ENCODE measurements at regions not wholly inside any gene's neighbourhood (a gene's known extent, or its start where the extent isn't known, plus 50 kb on each side); places are given as distances from the start of the nearest gene placed in this dataset.
A peak's percentile ranks its signal among the peaks of the same experiment; 100 is the strongest.
"Not testable (repeated sequence)": the region's sequence is repeated elsewhere in the genome, so short reads cannot be mapped to it uniquely, and the experiment has no call there.

DNA sequence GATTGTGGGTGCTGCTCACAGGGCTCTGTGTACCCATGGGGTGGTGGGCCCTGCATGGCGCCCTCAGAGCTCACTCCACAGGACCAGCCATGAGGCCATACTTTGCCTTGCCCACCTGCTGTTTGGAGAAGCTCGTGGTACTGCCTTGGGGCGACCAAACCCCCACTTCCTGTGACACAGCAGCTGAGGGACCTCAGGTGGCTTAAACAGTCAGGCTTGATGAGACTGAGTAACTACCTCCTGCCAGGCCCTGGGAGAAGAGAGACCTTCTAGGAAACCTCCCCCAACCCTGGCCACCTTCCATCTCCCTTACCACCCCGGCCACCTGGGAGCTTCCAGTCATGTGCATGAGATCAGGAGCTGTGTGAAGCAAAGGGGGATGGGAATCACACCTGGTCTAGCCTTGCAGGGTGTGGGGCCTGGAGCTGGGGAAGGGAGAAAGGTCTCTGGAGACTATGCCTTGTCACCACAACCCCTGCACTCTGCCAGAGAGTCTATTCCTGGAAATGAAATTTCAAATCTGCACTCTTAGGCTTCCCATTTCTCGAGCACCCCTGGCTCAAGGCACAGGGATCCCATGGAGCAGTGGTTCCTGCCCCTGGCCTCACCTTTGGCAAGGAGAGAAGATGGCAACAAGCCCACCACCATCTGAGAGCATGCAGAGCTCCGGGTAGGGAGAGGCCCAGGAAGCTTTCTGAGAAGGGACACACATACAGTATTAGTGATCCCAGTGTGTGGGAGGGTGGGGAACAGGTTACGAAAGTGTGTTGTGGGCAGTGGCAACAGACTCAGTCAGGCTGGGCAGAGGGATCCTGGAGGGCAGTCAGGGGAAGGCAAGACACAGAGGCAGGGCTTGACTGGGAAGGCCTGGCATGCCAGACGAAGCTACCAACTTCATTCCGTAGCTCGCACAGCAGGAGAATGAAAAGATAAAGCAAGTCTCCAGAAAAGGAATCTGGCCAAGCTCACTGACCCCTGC is 125.0 kb downstream of the URI1 start:
- no peaks in the 10 kb centered on the region; the same call in 1 of the 2 replicates for H3K27me3 ChIP-seq
- no peak overlapping the region for H3K27ac ChIP-seq
- no peaks in the 10 kb centered on the region for H3K9me3 ChIP-seq (replicated peaks)
- H3K4me3 ChIP-seq: no peak overlapping the region
- DNase-seq: no peak
- no peaks in the 10 kb centered on the region for H3K36me3 ChIP-seq
- peaks cover 18% of the 10 kb centered on the region for H3K4me1 ChIP-seq

DNA sequence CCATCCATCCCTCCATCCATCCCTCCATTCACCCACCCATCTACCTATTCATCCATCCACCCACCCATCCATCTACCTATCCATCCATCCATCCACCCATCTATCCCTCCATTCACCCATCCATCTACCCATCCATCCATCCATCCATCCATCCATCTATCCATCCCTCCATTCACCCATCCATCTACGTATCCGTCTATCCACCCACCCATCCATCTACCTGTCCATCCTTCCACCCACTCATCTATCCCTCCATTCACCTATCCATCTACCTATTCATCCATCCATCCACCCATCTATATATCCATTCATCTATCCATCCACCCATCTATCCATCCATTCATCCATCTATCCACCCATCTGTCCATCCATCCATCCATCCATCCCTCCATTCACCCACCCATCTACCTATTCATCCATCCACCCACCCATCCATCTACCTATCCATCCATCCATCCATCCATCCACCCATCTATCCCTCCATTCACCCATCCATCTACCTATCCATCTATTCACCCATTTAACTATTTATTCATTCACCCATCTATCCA is 126.0 kb downstream of the URI1 start:
- not testable (repeated sequence) for H3K36me3 ChIP-seq; H3K4me3 ChIP-seq; H3K9me3 ChIP-seq (replicated peaks); H3K27me3 ChIP-seq; H3K27ac ChIP-seq; DNase-seq
- peaks cover 18% of the 10 kb centered on the region for H3K4me1 ChIP-seq

DNA sequence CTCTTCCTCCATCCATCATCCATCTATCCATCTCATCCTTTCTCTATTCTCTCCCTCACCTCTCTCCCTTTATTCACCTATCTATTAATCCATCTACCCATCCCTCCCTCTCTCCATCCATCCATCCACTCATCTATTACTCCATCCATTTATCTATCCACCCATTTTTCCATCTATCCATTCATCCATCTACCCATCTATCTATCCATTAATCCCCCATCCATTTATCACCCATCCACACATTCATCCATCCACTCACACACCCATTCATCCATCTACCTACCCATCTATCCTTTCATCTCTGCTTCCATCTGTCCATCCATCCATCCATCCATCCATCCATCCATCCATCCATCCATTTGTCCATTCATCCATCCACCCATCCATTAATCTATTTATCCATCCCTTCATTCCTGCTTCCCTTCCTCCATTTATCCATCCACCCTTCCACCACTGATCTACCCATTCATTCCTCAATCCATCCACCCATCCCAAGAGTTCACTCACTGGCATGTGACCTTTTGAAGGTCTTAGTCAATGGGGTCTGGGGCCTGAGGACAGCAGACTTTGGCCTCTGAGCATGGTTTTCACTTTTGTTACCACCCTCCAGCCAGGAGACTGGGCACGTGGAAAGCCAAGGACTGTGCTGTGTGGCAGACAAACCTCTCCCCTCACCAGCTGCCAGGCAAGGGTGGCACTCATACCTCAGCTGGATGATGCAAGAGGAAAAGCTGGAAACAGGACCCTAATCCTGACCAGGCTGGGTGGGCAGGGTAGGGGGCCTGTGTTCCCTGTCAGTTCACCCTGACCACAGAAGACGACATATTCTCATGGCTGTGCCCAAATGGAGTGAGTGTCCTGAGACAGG is 126.7 kb downstream of the URI1 start:
- no peak for DNase-seq
- H3K4me1 ChIP-seq: peaks cover 18% of the 10 kb centered on the region
- H3K9me3 ChIP-seq (replicated peaks): no peaks in the 10 kb centered on the region
- H3K36me3 ChIP-seq: no peaks in the 10 kb centered on the region
- H3K4me3 ChIP-seq: no peak overlapping the region
- H3K27ac ChIP-seq: no peak overlapping the region
- H3K27me3 ChIP-seq: no peaks in the 10 kb centered on the region; the same call in 1 of the 2 replicates

DNA sequence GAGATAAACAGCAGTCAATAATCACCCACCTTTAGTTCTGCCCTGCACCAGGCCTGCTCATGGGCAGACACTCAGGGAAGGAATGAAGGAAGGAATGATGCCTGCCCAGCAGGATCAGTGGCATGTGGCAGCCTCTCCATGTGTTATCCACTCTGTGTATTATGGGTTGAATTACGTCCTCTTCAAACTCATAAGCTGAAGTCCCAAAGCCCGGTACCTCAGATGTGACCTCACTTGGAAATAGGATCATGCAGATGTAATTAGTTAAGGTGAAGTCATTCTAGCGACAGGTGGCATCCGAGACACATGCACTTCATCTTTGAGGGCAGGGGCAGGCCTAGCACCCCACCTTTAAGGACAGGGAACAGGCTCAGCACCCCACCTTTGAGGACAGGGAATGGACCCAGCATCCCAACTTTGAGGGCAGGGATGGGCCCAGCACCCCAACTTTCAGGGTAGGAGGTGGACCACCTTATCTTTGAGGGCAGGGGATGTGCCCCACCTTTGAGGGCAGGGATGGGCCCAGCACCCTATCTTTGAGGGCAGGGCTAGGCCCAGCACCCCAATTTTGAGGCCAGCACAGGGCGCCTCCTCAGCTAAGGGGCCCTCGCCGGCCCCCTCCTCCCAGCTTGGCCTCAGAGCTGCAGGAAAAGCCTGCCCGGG is 127.6 kb downstream of the URI1 start:
- Histone ChIP-seq H3K4me1 (peaks cover 18% of the 10 kb centered on the region), H3K27me3 (no peaks in the 10 kb centered on the region; the same call in 1 of the 2 replicates), H3K9me3 (replicated peaks) (no peaks in the 10 kb centered on the region), H3K36me3 (no peaks in the 10 kb centered on the region), H3K27ac (peak overlapping the region; percentile 56), H3K4me3 (peak overlapping the region; percentile 20; the same call in 1 of the 2 replicates)
- peak; percentile 50 to 79 for DNase-seq

DNA sequence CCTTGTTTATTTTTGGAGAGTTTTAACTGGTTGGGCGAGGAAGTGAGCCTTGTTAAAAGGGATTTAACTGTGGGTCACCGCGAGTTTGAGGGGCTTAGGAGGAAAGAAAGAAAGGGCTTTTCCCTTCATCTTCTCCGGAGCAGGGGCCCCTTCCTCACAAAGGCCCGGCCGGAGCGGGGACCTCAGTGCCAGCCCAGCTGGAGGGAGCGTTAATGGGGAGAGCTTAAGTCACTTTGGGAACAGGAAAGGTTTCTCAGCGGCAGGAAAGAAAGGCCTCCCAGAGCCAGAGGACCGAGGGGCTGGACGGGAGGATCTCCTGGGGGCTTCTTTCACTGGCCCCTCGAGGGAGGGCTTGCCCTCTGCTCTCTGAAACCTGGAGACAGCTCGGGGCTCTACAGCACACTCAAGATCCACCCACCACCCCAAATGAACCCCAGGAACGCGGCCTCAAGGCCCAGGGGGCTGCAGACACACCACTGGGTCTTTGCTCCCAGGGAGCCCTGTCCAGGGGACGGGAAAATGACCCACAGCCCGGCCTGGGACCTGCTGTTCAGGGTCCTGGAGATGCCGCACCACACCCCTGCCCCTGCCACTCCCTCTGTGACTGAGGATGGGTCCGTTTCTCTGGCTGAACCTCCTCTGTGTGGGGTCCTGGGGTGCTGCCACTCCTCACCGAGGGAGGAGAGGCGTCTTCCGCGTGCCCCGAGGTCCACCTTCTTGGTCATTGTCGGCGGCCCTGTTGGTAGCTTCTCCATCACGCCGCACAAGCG is 128.3 kb downstream of the URI1 start:
- peak overlapping the region; percentile 20; the same call in 1 of the 2 replicates for H3K4me3 ChIP-seq
- no peaks in the 10 kb centered on the region for H3K9me3 ChIP-seq (replicated peaks)
- H3K36me3 ChIP-seq: no peaks in the 10 kb centered on the region
- H3K27me3 ChIP-seq: no peaks in the 10 kb centered on the region; the same call in 1 of the 2 replicates
- peak overlapping the region; percentile 56 for H3K27ac ChIP-seq
- H3K4me1 ChIP-seq: peaks cover 18% of the 10 kb centered on the region
- peak; percentile 45 to 72 for DNase-seq

DNA sequence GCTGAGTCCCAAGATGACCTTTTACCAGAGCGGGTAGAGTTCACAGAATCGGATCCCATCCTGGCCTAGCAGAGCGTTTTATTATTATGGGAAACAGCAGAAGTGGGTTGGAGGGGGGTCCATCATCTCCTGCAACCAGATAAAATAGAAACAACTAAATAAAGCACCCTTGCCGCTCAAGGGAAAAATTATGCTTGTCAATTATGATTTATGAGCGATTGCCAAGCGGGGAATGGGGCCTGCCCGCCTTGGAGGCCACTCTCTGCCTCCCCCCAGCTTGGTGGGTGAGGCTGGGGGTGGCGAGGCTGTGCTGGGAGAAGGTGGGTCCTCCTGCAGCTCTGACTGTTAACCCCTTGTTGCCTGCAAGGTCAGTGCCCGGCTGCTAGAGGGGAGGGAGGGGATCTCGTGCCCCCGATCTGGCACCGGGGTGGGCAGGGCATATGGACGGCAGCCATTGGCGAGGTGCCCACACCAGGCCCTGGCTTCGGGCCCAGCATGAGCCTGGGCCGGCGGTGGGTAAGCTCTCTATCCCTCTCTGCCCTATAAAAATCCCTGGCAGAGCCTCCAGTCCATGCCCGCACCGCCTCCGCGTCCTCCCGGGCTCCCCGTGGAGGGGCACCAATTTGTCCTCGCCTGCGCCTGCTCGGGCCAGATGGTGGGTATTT is 129.1 kb downstream of the URI1 start:
- Histone ChIP-seq H3K4me1 (peaks cover 18% of the 10 kb centered on the region), H3K9me3 (replicated peaks) (no peaks in the 10 kb centered on the region), H3K36me3 (no peaks in the 10 kb centered on the region), H3K4me3 (no peak overlapping the region), H3K27ac (no peak overlapping the region), H3K27me3 (no peaks in the 10 kb centered on the region; the same call in 1 of the 2 replicates)
- no peak for DNase-seq

DNA sequence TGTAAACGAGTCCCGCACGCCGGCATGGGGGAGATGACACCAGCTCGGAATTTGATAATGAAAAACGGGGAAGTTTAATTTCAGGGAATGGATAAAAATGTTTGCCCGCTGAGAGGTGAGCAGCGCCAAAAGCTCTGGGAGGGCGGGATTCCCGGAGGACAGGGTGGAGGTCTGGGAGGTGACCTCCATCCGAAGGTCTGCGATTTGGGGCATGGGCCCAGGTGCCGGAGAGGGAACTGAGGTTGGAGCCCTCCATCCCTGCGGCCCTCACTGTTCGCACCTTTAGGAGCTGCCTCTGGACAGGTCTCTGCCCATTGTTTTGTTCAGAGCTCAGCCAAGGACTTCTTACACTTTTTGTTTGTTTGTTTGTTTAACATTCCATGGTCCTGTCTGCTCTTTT is 129.8 kb downstream of the URI1 start:
- no peak for DNase-seq

DNA sequence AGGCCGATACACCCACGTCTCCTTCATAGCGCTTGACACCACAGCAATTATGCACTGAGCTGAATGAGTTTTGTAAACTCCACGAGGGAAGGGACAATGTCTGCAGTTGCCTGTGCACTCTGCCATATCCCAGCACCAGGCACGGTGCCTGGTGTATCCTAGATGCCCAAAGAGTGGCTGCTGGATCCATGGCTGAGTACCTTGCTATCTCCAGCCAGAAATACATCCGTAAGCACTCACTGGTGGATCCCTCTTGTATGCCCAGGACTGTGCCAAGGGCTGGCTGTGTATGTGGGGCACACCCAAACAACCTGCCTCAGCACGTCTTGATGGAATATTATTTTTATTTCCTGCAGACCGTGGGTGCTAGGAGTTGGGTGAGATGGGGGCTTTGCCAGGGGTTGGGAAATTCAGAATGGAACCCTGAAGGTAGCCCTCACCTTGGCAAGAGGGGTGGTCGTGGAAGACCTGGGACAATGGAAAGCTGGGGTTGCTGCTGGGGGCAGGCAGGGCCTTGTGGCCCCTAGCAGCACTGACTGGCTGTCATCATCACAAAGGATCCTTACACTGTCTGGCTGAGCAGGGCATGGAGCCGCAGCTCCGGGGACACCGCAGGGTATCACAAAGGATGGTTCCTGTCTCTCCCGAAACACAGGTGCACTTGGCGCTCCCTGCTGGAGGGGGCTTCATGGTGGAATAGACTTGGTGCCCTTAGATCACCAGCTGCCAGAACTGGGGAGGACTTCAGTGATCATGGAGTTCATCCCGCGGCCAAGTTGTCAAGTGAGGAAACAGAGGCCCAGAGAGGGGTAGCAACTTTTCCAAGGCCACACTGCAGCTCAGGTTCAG is 131.3 kb downstream of the URI1 start:
- no peak overlapping the region for H3K4me3 ChIP-seq
- H3K27me3 ChIP-seq: no peaks in the 10 kb centered on the region; the same call in 1 of the 2 replicates
- H3K36me3 ChIP-seq: no peaks in the 10 kb centered on the region
- no peak overlapping the region for H3K27ac ChIP-seq
- DNase-seq: no peak
- no peaks in the 10 kb centered on the region for H3K9me3 ChIP-seq (replicated peaks)
- H3K4me1 ChIP-seq: peaks cover 18% of the 10 kb centered on the region

More for the DNA sequence above, 129.8 kb downstream of the URI1 start:
- Histone ChIP-seq H3K36me3 (no peaks in the 10 kb centered on the region), H3K27me3 (no peaks in the 10 kb centered on the region; the same call in 1 of the 2 replicates), H3K4me3 (no peak overlapping the region), H3K27ac (no peak overlapping the region), H3K4me1 (peaks cover 18% of the 10 kb centered on the region), H3K9me3 (replicated peaks) (no peaks in the 10 kb centered on the region)

DNA sequence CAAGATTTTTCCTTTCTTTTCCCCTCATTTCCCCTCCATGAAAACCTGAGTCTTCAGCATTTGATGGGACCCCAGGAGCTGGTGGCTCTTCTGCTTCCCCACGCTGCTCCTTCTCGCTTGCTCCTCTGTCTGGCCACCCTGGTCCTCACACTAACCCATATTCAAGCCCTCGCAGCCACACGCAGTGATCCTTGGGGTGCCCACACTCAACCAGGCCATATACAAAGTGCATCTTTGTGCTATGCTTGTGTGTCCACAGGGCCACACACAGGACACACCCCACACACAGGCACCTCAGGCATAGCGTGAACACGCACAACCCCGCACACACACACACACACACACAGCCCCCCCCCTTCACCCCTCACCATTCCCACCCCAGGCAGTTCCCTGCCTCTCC is 132.1 kb downstream of the URI1 start:
- H3K4me1 ChIP-seq: peaks cover 15% of the 10 kb centered on the region
- DNase-seq: no peak
- no peaks in the 10 kb centered on the region for H3K9me3 ChIP-seq (replicated peaks)
- no peaks in the 10 kb centered on the region for H3K36me3 ChIP-seq
- no peak overlapping the region for H3K4me3 ChIP-seq
- H3K27ac ChIP-seq: no peak overlapping the region
- H3K27me3 ChIP-seq: no peaks in the 10 kb centered on the region; the same call in 1 of the 2 replicates

DNA sequence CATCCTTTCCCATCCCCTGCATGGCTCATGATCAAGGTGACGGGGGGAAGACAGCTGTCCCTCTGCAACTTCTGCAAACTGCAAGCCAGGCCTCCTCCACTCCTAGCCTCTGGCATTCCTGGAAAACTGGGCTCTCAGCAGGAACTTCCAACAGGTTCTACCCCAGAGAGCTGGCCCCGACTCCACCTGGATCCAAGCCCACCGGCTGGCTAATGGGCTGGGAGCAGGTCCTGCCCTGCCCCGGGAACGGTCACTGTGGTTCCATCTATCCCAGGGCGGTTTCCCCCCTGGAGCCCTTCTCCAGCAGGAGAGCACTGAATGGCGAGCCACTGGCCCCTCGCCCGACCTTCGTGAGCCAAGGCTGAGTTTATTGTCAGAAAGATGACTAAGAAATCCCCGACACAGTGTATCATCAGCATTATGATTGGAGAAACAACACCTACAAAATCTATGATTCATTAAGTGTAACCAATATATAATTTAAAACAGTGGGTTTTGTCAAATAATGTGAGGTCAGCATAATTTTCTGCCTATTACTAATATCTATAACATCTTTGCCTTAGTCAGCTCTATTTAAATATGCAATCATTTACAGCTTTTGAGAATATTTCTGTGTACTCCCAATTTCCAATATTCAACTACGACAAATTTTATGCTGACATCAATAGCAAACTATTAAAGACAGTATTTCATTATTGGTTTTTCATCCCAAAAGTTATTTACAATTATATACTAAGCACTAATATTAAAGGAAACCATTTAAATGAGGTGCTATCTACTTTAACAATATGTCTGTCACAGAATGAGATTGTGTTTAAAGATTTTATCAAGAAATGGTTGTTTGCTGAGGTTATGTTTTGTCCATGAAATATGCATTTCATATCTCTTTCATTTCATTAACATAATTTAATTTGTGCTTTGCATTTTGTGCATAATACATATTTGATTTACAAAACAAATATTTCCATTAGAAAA is 133.0 kb downstream of the URI1 start:
- no peak overlapping the region for H3K4me3 ChIP-seq
- H3K36me3 ChIP-seq: no peaks in the 10 kb centered on the region
- no peak for DNase-seq
- H3K4me1 ChIP-seq: peaks cover 6% of the 10 kb centered on the region
- no peaks in the 10 kb centered on the region for H3K9me3 ChIP-seq (replicated peaks)
- H3K27ac ChIP-seq: no peak overlapping the region
- no peaks in the 10 kb centered on the region; the same call in 1 of the 2 replicates for H3K27me3 ChIP-seq

DNA sequence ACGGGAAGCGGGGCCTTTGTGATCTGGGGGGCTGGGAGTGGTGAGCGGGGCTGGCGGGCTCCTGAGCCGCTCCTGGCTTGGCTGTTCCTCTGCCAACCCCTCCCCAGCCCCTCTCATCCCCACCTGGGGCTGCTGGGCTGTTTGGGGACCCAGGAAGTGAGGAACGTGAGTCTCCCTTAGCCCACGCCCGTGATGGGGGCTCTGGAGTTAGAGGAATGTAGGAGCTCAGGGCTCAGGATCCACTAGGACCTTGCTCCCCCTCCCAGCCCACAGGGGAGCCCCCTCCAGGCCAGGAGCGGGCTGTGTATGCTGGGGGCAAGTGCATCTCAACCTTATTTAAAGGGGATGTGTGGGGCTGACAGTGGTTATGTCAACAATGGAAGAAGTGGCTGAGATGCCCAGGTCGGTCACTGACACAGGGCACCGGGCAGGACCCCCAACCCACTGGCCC is 134.1 kb downstream of the URI1 start:
- no peaks in the 10 kb centered on the region for H3K9me3 ChIP-seq (replicated peaks)
- H3K4me1 ChIP-seq: no peaks in the 10 kb centered on the region; the same call in 1 of the 2 replicates

More for the DNA sequence above, 134.1 kb downstream of the URI1 start:
- H3K36me3 ChIP-seq: no peaks in the 10 kb centered on the region
- H3K27ac ChIP-seq: no peak overlapping the region
- no peak for DNase-seq
- no peak overlapping the region for H3K4me3 ChIP-seq
- H3K27me3 ChIP-seq: no peaks in the 10 kb centered on the region; the same call in 1 of the 2 replicates

Measured in SJCRH30 (cell line).